Gastroesophageal sphincter (tissue), 4 donors: ENCODE measurements at regions not wholly inside any gene's neighbourhood (a gene's known extent, or its start where the extent isn't known, plus 50 kb on each side); places are given as distances from the start of the nearest gene placed in this dataset.

Source experiments
- ATAC-seq: fragments of 150-250 bp; one replicate; pipeline ENCODE4 v1.9.1; 2016; ENCODE audit warnings: mild to moderate bottlenecking, moderate library complexity
- H3K27ac ChIP-seq, 4 donors: fragments of 200-600 bp; sonication (generic) in 3 of 4; 1 replicate in 3 of 4; 2 replicates in 1 of 4; pipeline ENCODE4 v1.5.1; 2016 to 2019
- H3K27me3 ChIP-seq: fragments of 200-600 bp; sonication (generic); one replicate; pipeline ENCODE4 v1.5.1; 2019
- H3K36me3 ChIP-seq, 2 donors: fragments of 200-600 bp; sonication (generic); one replicate each; pipeline ENCODE4 v1.5.1; 2019; ENCODE audit warnings: control low read depth in 1 of 2
- H3K4me1 ChIP-seq, 3 donors: fragments of 200-600 bp; sonication (generic); 1 replicate in 2 of 3; 2 replicates in 1 of 3; pipeline ENCODE4 v1.5.1; 2016 to 2019; ENCODE audit warnings: control low read depth in 2 of 3
- H3K4me3 ChIP-seq, 2 donors: fragments of 200-600 bp; sonication (generic); one replicate each; pipeline ENCODE4 v1.5.1; 2019; ENCODE audit warnings: mild to moderate bottlenecking in 1 of 2, moderate library complexity in 1 of 2
- H3K9me3 ChIP-seq, 3 donors: fragments of 200-600 bp; sonication (generic); one replicate each; pipeline ENCODE4 v1.5.1; 2017 to 2019; ENCODE audit warnings: control low read depth in 2 of 3
- CTCF ChIP-seq, 4 experiments: fragments of 200-600 bp in 2 of 4; fragments of 450-650 bp in 2 of 4; sonication (generic) in 1 of 4; IDR thresholded peaks; one replicate each; pipeline ENCODE4 v1.5.1; 2017 to 2019; ENCODE audit warnings: antibody characterized with exemption in 4 of 4, mild to moderate bottlenecking in 2 of 4, moderate library complexity in 2 of 4
- EP300 ChIP-seq: sonication (generic); formaldehyde crosslinking; IDR thresholded peaks from one replicate; pipeline ENCODE4 v1.6.1; 2017; ENCODE audit warnings: antibody characterized with exemption, mild to moderate bottlenecking
- POLR2A ChIP-seq, 2 donors: fragments of 450-650 bp; IDR thresholded peaks; one replicate each; pipeline ENCODE4 v1.6.1; 2017; ENCODE audit warnings: antibody characterized with exemption in 2 of 2, mild to moderate bottlenecking in 2 of 2, moderate library complexity in 1 of 2
- POLR2AphosphoS5 ChIP-seq: sonication (generic); formaldehyde crosslinking; IDR thresholded peaks from one replicate; pipeline ENCODE4 v1.6.1; 2017; ENCODE audit warnings: antibody characterized with exemption
- WGBS, 2 donors: methylation state at CpG; one replicate each; pipeline ENCODE4 v1.1.5; 2018; ENCODE audit warnings: low coverage in 1 of 2; 5-methylcytosine and 5-hydroxymethylcytosine counted together

DNA sequence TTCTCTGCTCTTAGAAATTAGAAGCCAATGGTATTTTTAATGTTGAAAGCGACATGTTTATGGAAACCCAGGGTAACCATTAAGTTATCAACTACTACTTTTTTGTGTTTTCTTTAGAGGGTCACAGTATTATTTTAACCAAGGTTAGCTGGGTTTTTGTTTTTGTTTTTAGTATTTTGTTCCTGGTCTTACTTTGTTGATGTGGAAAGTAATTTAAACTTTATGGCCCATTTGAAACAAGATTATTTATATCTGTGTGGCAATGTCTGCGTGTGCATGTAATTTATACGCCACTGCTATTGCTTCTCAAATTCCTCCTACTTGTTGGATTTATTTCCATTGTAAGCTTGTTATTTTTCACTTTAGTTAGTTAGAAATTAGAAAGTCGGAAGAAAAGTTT, 722.1 kb upstream of the NR2F2 start:
- H3K36me3 ChIP-seq = no peaks in the 10 kb centered on the region
- TF ChIP-seq POLR2AphosphoS5 (no peak), CTCF (IDR thresholded peaks at IDR 0.05) (no peak), POLR2A (IDR thresholded peaks at IDR 0.05) (no peak), EP300 (no peak)
- H3K27me3 ChIP-seq = no peaks in the 10 kb centered on the region
- no peak for ATAC-seq
- no peaks in the 10 kb centered on the region for H3K9me3 ChIP-seq
- WGBS, 2 donors = 99 to 100% methylated on average over 4 of the region's 4 CpGs
- H3K4me3 ChIP-seq = no peak overlapping the region
- H3K27ac ChIP-seq = no peak overlapping the region
- peaks cover 0 to 40% (median 0%) of the 10 kb centered on the region in 3 donors for H3K4me1 ChIP-seq

- no peak for ATAC-seq
- no peak overlapping the region for H3K27ac ChIP-seq
- TF ChIP-seq POLR2AphosphoS5 = no peak
- H3K4me3 ChIP-seq = no peak overlapping the region
- no peaks in the 10 kb centered on the region for H3K9me3 ChIP-seq
- H3K27me3 ChIP-seq = no peaks in the 10 kb centered on the region
- 73 to 74% methylated on average over 3 of the region's 3 CpGs for WGBS, 2 donors
- no peaks in the 10 kb centered on the region for H3K36me3 ChIP-seq
- H3K4me1 ChIP-seq = peaks cover 0 to 33% (median 0%) of the 10 kb centered on the region in 3 donors
Observed at GRCh38 chr15:95609096-95609495, 721.4 kb upstream of the NR2F2 start.

GRCh38 chr15:95610945-95611344, 719.6 kb upstream of the NR2F2 start:
- Histone ChIP-seq H3K36me3 (no peaks in the 10 kb centered on the region), H3K9me3 (no peaks in the 10 kb centered on the region), H3K4me1 (peaks cover 0 to 31% (median 2%) of the 10 kb centered on the region in 3 donors), H3K27ac (no peak overlapping the region), H3K27me3 (no peaks in the 10 kb centered on the region), H3K4me3 (no peak overlapping the region)
- 86 to 100% methylated on average over 2 of the region's 2 CpGs for WGBS, 2 donors
- no peak for ATAC-seq
- TF ChIP-seq POLR2AphosphoS5 (no peak), CTCF (IDR thresholded peaks at IDR 0.05) (no peak), POLR2A (IDR thresholded peaks at IDR 0.05) (no peak), EP300 (no peak)

DNA sequence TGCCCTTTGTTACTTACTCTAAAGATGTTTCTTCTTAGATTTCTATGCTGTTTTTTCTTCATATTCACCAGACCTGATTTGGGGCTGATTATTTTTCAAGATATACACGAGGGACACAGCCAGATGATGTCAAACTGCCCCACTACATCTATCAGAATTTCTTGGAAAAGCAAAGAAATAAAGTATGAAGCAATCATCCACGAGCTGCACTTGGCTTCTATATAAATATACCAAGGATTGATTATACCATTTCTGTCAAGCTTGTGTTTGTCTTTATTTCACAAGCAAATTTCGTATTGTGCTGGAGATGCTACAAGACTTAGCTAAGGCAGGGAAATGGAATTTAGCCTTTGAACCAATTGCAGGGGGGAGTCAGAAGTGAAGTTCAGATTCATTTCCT, 715.1 kb upstream of the NR2F2 start:
- Histone ChIP-seq H3K9me3 (no peaks in the 10 kb centered on the region), H3K27ac (peak overlapping the region in 2 of 4 donors; percentile 33 to 49)
- 17 to 22% methylated on average over 2 to 3 of the region's 3 CpGs for WGBS, 2 donors

GRCh38 chr15:95616306-95616705, 714.2 kb upstream of the NR2F2 start:
- 100% methylated on average over 1 to 2 of the region's 2 CpGs for WGBS, 2 donors
- ATAC-seq = no peak
- Histone ChIP-seq H3K27ac (peak overlapping the region in 1 of 4 donors; percentile 49), H3K36me3 (no peaks in the 10 kb centered on the region), H3K9me3 (no peaks in the 10 kb centered on the region), H3K27me3 (no peaks in the 10 kb centered on the region), H3K4me1 (peaks cover 0 to 33% (median 2%) of the 10 kb centered on the region in 3 donors), H3K4me3 (no peak overlapping the region)
- no peak for TF ChIP-seq POLR2AphosphoS5
- no peak for TF ChIP-seq EP300
- no peak for TF ChIP-seq POLR2A (IDR thresholded peaks at IDR 0.05)
- TF ChIP-seq CTCF (IDR thresholded peaks at IDR 0.05) = no peak

More for the DNA sequence above, 715.1 kb upstream of the NR2F2 start:
- no peak overlapping the region for H3K4me3 ChIP-seq
- no peaks in the 10 kb centered on the region for H3K36me3 ChIP-seq
- peak; percentile 48 for ATAC-seq
- H3K4me1 ChIP-seq = peaks cover 0 to 33% (median 2%) of the 10 kb centered on the region in 3 donors
- H3K27me3 ChIP-seq = no peaks in the 10 kb centered on the region
- TF ChIP-seq EP300 = no peak
- TF ChIP-seq POLR2AphosphoS5 = no peak
- TF ChIP-seq CTCF (IDR thresholded peaks at IDR 0.05) = no peak
- no peak for TF ChIP-seq POLR2A (IDR thresholded peaks at IDR 0.05)
